ENCODE measurements at regions not wholly inside any gene's neighbourhood (a gene's known extent, or its start where the extent isn't known, plus 50 kb on each side); places are given as distances from the start of the nearest gene placed in this dataset.
"Not testable (repeated sequence)": the region's sequence is repeated elsewhere in the genome, so short reads cannot be mapped to it uniquely, and the experiment has no call there.

DNA sequence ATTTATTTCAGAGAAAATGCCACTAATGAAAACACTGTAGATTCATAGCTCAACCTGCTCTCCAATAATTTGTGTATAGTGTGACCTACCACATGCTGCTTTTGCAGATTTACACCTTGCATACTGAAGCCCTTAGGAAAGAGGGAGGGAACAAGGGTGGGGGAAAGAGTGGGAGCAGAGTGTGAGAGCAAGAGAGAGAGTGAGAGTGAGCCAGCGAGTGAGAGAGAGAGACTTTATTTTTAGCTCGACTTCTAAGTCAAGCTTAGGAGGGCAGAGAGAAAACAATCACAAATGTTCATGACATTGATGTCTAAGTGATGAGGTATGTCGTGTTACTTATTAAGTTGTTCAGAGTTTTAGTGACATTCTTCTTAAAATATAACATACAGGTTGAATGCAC is 112.5 kb upstream of the HAND2 start:
- Histone ChIP-seq H2AFZ (ENCODE audit: low read depth) (no peak overlapping the region), H3K4me1 (ENCODE audit: low read depth, poor library complexity, severe bottlenecking) (no peaks in the 10 kb centered on the region), H3K36me3 (ENCODE audit: insufficient read depth) (no peaks in the 10 kb centered on the region), H3K9ac (no peak overlapping the region), H3K79me2 (ENCODE audit: insufficient read depth, low read depth) (no peaks in the 10 kb centered on the region), H3K4me2 (no peak overlapping the region), H3K27me3 (ENCODE audit: insufficient read depth, low read depth) (no peaks in the 10 kb centered on the region), H3K4me3 (IDR thresholded peaks at IDR 0.05; ENCODE audit: insufficient read depth, low read depth, low read length) (no peak overlapping the region), H4K20me1 (ENCODE audit: insufficient read depth) (no peaks in the 10 kb centered on the region), H3K27ac (no peak overlapping the region)
- TF ChIP-seq, protein P1, sequence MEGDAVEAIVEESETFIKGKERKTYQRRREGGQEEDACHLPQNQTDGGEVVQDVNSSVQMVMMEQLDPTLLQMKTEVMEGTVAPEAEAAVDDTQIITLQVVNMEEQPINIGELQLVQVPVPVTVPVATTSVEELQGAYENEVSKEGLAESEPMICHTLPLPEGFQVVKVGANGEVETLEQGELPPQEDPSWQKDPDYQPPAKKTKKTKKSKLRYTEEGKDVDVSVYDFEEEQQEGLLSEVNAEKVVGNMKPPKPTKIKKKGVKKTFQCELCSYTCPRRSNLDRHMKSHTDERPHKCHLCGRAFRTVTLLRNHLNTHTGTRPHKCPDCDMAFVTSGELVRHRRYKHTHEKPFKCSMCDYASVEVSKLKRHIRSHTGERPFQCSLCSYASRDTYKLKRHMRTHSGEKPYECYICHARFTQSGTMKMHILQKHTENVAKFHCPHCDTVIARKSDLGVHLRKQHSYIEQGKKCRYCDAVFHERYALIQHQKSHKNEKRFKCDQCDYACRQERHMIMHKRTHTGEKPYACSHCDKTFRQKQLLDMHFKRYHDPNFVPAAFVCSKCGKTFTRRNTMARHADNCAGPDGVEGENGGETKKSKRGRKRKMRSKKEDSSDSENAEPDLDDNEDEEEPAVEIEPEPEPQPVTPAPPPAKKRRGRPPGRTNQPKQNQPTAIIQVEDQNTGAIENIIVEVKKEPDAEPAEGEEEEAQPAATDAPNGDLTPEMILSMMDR (conservative IDR thresholded peaks at IDR 0.05; ENCODE audit: low read depth, low read length): no peak

DNA sequence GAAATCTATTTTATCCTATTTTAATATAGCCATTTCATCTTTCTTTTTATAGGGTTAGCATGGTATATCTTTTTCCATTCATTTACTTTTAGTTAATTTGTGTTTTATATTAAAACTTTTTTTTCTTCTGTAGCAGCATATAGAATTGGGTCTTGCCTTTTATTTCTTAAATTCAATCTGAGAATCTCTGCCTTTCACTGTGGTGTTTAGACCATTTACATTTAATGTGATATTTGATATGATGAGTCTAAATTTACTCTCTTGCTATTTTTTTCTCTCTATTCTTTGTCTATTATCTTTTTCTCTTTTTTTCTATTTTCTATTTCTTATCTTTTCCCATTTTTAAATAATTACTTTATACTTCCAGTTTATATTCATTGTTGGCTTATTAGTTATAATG is 105.4 kb upstream of the HAND2 start:
- H2AFZ ChIP-seq (ENCODE audit: low read depth): no peak overlapping the region
- TF ChIP-seq, protein P1 (conservative IDR thresholded peaks at IDR 0.05; ENCODE audit: low read depth, low read length): no peak
- no peaks in the 10 kb centered on the region for H3K36me3 ChIP-seq (ENCODE audit: insufficient read depth)
- H3K79me2 ChIP-seq (ENCODE audit: insufficient read depth, low read depth): no peaks in the 10 kb centered on the region
- no peak overlapping the region for H3K4me2 ChIP-seq
- H3K4me3 ChIP-seq (IDR thresholded peaks at IDR 0.05; ENCODE audit: insufficient read depth, low read depth, low read length): no peak overlapping the region
- H3K9ac ChIP-seq: no peak overlapping the region
- H3K27me3 ChIP-seq (ENCODE audit: insufficient read depth, low read depth): no peaks in the 10 kb centered on the region
- no peaks in the 10 kb centered on the region for H4K20me1 ChIP-seq (ENCODE audit: insufficient read depth)
- H3K4me1 ChIP-seq (ENCODE audit: low read depth, poor library complexity, severe bottlenecking): no peaks in the 10 kb centered on the region
- H3K27ac ChIP-seq: no peak overlapping the region

DNA sequence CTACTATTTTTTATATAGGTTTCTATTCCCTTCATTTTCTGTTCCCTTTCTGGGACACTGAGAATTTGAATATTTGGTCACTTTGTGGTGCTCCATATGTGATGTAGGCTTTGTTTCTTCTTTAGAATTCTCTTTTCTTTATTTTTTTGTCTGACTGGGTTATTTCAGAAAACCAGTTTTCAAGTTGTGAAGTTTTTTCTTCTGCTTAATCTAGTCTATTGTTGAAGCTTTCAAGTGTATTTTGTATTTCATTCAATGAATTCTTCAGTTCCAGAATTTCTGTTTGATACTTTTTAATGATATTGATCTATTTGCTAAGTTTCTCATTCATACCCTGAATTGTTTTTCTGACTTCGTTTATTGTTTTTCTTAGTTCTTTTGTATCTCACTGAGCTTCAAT is 96.2 kb upstream of the HAND2 start:
- Histone ChIP-seq H3K36me3 (ENCODE audit: insufficient read depth) (no peaks in the 10 kb centered on the region), H3K27me3 (ENCODE audit: insufficient read depth, low read depth) (no peaks in the 10 kb centered on the region), H3K4me3 (IDR thresholded peaks at IDR 0.05; ENCODE audit: insufficient read depth, low read depth, low read length) (no peak overlapping the region), H3K4me1 (ENCODE audit: low read depth, poor library complexity, severe bottlenecking) (no peaks in the 10 kb centered on the region), H3K9ac (no peak overlapping the region), H4K20me1 (ENCODE audit: insufficient read depth) (no peaks in the 10 kb centered on the region), H3K79me2 (ENCODE audit: insufficient read depth, low read depth) (no peaks in the 10 kb centered on the region), H3K4me2 (no peak overlapping the region), H3K27ac (no peak overlapping the region), H2AFZ (ENCODE audit: low read depth) (no peak overlapping the region)
- TF ChIP-seq, protein P1 (conservative IDR thresholded peaks at IDR 0.05; ENCODE audit: low read depth, low read length): no peak

DNA sequence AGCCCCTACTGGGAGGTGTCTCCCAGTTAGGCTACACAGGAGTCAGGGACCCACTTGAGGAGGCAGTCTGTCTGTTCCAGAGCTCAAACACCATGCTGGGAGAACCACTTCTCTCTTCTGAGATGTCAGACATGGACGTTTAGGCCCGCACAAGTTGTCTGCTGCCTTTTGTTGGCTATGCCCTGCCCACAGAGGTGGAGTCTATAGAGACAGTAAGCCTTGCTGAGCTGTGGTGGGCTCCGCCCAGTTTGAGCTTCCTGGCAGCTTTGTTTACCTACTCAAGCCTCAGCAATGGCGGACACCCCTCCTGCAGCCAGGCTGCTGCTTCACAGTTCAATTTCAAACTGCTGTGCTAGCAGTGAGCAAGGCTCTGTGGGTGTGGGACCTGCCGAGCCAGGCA is 88.6 kb upstream of the HAND2 start:
- H3K4me1 ChIP-seq (ENCODE audit: low read depth, poor library complexity, severe bottlenecking); H2AFZ ChIP-seq (ENCODE audit: low read depth); H3K4me3 ChIP-seq (IDR thresholded peaks at IDR 0.05; ENCODE audit: insufficient read depth, low read depth, low read length); H3K27me3 ChIP-seq (ENCODE audit: insufficient read depth, low read depth); H3K36me3 ChIP-seq (ENCODE audit: insufficient read depth); H3K79me2 ChIP-seq (ENCODE audit: insufficient read depth, low read depth); H3K27ac ChIP-seq; H4K20me1 ChIP-seq (ENCODE audit: insufficient read depth); H3K4me2 ChIP-seq; H3K9ac ChIP-seq: not testable (repeated sequence)

DNA sequence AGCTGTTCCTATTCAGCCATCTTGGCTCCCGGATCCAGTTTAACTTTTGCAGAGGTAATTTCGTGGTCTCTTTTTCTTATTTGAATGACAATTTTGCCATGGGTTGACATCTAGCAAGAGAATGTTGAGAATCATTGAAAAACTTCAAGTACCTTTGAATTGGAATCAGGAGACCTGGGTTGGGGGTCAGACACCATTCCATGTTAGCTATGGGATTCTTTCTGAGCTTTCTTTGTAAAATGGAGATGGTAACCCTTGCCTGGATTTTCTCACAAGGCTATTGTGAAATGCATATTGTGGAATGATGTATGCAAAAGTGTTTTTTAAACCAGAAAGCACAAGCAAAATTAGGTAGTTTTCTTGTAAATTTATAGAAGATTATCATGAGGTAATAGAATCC is 79.1 kb upstream of the HAND2 start:
- Histone ChIP-seq H3K27ac (no peak overlapping the region), H3K79me2 (ENCODE audit: insufficient read depth, low read depth) (no peaks in the 10 kb centered on the region), H2AFZ (ENCODE audit: low read depth) (no peak overlapping the region), H4K20me1 (ENCODE audit: insufficient read depth) (no peaks in the 10 kb centered on the region), H3K27me3 (ENCODE audit: insufficient read depth, low read depth) (no peaks in the 10 kb centered on the region), H3K4me3 (IDR thresholded peaks at IDR 0.05; ENCODE audit: insufficient read depth, low read depth, low read length) (no peak overlapping the region), H3K4me1 (ENCODE audit: low read depth, poor library complexity, severe bottlenecking) (no peaks in the 10 kb centered on the region), H3K9ac (no peak overlapping the region), H3K4me2 (no peak overlapping the region), H3K36me3 (ENCODE audit: insufficient read depth) (no peaks in the 10 kb centered on the region)
- TF ChIP-seq, protein P1 (conservative IDR thresholded peaks at IDR 0.05; ENCODE audit: low read depth, low read length): no peak

DNA sequence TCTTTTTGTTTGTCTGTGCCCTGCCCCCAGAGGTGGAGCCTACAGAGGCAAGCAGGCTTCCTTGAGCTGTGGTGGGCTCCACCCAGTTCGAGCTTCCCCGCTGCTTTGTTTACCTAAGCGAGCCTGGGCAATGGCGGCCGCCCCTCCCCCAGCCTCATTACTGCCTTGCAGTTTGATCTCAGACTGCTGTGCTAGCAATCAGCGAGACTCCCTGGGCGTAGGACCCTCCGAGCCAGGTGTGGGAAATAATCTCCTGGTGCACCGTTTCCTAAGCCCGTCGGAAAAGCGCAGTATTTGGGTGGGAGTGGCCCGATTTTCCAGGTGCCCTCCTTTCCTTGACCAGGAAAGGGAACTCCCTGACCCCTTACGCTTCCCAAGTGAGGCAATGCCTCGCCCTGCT is 78.6 kb upstream of the HAND2 start:
- not testable (repeated sequence) for H2AFZ ChIP-seq (ENCODE audit: low read depth); H3K27ac ChIP-seq; H3K79me2 ChIP-seq (ENCODE audit: insufficient read depth, low read depth); H4K20me1 ChIP-seq (ENCODE audit: insufficient read depth); H3K9ac ChIP-seq; H3K36me3 ChIP-seq (ENCODE audit: insufficient read depth); H3K27me3 ChIP-seq (ENCODE audit: insufficient read depth, low read depth); H3K4me2 ChIP-seq; H3K4me3 ChIP-seq (IDR thresholded peaks at IDR 0.05; ENCODE audit: insufficient read depth, low read depth, low read length); H3K4me1 ChIP-seq (ENCODE audit: low read depth, poor library complexity, severe bottlenecking)
